ENCODE measurements at regions not wholly inside any gene's neighbourhood (a gene's known extent, or its start where the extent isn't known, plus 50 kb on each side); places are given as distances from the start of the nearest gene placed in this dataset.

DNA sequence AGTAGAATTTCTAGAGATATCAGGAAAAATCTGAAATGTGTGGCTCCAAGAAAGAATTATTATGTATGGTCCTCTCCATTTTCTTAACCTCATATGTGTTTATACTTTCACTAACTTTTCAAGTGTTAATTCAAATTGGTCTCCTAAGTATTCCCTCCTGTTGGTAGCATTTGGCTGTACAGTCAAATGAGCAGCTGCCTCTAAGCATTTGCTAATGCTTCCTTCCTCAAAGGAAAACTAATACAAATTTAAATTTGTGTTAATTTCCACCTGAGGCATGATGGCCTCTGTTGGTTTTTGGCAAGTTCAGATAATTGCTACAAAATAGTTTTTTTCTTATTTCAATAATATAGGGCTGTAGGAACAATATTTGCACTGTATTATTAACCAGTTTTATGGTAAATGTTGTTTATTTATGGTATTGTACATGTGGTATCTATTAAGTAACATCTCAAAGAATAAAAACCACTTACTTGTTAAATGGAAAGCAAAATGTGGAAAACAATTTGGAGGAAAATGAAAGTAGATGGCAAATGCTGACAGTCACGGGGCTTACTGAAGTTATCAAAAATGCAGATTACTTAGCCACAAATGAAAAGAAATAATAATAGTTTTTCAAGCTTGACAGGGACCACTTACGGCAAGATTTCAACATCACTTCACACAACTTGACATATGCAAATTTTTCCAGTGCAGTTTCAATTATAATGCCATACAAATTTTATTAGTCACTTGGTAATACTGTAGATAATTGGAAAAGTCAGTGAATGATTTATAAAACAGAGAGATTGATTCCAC is 299.3 kb upstream of the MEOX2 start:
- no peak for DNase-seq

DNA sequence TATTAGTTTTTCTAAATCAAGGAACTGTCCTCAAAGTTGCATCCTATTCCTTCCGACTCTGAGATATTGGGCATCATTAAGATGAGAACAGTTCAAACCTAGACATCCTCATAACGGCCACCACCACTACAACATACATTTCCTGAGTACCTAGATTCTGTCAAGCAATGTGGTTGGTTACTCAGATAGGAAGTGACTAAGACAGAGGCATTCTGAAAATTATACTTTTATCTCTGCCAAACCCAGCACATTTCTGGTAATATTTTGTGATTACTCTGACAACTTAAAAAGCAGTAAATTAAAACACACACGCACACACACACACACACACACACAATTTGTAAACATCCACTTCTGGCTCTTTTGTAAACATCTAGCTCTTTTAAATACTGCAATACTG is 291.2 kb upstream of the MEOX2 start:
- no peak for DNase-seq

DNA sequence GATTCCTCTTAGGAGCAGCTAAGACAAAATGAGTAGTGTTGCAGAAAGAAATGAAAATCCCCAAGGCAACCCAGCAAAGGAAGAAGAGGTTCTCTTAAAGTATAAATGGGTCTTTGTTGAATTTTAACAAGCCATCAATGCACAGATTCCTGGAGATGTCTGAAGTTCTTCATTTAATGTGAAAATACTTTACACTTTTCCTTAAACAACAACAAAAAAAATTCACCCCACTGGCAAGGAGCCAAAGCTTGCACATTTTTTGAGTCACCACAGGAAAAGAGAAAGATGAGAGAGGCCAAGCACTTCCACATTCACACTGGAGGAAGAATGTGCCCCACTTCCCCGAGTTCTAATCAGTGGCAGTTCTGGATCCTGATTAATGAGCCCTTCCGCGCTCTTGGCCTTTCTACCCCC is 286.4 kb upstream of the MEOX2 start:
- no peak for DNase-seq

DNA sequence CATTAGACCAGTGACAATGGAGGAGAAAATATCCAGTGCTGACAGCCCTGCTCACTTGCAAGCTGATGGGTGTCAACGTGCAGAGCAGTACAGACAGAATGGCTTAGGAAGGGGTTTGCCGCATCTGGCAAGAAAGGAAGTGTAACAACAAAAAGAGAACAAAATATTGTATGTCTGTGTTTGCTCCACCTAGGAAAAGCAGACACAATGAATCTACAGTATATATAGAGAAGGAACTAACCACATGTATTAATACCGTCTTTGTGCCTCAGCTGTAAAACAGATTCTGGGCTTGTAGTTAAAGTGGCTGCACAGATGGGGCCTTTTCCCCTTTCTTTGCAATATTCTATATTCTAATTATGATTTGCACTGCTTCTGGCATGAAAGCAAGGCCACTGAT is 281.1 kb upstream of the MEOX2 start:
- peak; percentile 28 for DNase-seq

DNA sequence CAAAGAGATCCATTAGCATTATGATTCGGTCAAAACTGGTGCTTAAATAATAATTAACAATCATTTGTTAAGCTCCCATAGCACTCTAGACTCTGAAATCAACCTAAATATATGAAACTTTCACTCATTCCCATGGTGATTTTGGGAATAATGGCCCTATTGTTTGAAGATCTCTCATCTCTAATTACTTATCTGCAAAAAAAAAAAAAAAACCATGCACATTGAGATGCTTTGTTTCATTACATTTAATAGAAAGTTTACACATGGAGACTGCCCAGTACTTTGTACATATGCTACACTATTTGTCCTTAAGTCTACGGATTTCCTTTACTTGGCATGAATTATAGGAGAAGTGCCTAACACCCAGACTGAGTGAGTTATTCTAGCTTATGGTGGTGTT is 280.6 kb upstream of the MEOX2 start:
- DNase-seq, result no peak

DNA sequence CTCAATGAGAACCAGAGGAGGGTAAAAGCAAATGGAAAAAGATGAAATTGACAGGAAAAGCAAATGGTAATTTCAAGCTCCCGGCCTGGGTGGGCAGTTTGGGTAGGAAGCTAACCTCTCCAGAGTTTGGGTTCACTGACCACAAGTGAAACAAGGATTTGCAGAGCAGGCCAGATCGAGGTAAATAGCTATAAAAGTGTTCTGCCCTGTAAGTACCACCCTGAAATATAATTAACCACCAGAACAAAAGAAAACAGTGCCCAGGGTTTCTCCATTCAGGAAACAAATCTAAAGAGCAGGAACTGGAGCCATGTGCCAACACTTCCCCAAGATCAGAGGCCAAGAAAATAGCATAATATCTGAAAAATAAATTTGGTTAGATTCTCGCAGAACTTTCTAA is 276.7 kb upstream of the MEOX2 start:
- DNase-seq, result no peak

DNA sequence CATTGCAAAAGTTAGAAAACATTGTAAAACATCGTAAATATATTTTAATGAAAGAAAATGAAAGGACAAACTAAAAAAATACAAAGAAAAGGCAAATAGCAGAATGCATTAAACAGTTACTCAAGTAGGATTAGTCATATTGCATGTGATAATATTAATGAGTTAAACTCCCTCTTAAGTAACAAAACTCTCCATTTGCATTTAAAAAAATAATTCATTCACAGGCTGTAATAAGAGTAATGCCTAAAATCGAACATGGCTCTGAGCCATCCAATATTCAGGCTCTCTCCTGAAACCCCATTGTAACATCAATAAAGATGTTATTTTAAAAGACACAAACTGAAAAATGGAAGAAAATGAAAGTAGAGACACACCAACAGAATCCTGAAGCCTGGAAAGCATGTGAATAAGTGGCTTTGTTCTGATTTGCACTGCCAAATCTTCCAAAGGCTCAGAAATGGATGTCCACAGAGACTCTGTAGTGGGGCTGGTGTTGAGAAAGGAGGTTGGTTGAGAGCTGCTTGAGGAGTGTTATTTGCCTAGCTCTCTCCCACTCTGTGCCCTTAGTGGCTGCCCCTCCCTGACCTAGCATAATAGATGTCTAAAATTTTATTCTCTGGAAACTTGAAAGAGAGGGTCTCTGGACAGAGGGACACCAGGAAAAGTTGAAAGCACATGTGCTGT is 268.3 kb upstream of the MEOX2 start:
- DNase-seq, result no peak

DNA sequence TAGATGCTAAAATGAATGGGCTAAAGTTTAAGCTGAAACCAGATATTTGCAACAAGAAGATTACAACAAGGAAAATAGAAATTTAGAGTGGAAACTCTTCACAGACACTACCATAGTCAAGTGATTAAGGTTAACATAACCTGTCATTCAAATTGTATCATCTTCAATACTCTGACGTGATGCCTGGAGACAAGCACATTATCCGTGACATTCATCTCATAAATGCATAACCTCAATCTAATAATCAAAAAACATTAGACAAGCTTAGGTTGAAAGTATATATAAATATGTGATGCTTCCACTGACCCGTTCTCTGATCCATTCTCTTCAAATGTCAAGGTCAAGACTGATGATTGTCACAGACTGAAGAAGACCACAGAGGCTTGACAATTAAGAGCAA is 263.8 kb upstream of the MEOX2 start:
- no peak for DNase-seq

DNA sequence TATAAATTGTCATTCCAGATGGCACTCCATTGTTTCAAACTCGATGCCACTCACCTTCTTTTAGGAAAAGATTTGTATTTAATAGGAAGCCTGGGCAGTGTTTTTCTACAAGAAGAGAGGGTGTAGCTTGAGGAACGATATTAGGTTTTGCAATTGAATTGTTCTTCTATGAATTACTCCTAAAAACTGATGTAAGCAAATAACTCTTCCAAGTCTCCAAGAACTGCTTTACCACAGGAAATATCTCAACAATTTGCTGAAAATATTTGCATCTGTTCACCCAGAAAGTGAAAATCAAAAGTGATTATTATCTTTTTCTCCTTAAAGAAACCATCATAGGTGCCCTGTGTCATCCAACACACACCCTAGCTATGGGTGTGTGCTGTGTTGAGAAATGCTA is 261.3 kb upstream of the MEOX2 start:
- no peak for DNase-seq

DNA sequence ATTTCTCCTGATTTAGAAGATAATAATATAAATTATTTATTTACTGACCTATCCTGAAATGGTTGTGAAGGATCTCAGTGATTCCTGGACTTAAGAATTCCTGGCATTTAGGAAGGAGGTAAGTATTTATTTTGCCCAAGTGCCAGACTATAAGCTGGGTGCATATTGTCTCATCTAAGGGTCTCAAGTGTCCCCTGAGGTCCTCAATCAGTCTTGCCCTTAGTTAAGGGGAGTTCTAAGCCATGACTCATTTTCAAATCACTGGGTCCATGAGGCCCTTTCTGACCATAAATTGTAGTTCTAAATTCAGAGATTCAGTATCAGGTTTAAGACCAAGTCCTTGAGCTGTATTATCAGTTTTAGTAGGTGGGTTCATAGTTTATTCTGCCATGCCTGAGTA is 251.6 kb upstream of the MEOX2 start:
- DNase-seq, result no peak

DNA sequence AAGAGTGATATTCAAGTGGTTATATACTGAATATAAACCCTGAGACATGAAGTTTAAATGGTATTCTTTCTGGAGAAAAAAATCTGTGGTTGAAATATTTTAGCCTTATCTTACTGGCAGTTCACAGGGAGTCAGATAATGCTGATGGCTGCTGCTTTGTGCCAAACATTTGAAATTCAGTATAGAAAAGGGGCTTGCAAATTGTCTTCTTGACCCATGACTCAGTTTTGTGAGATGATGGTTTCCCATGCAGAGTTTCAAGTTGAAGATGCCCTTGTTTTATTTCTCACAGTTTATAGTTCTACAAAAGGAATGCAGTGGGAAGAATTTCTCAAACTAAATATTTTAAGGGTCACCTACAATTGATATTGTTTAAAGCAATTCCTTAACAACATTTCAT is 251.1 kb upstream of the MEOX2 start:
- DNase-seq, result no peak

DNA sequence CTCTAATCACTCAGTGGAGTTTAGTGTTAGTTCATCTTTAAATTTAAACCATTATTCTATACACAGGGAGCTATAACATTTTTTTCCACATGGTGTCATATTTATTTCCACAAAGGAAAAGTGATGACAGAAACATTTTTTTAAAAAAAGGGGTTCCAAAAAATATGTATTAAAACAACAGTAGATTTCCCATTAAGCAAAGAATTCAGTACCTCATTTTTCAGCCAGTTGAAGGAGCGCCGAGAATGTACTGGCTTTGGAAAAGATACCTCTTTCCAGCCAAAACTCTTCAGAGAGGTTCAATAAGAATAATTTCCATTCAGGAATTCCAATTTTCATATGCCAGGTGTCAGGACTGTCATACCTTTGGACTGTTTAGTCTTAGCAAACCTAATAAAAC is 250.5 kb upstream of the MEOX2 start:
- DNase-seq, result no peak

DNA sequence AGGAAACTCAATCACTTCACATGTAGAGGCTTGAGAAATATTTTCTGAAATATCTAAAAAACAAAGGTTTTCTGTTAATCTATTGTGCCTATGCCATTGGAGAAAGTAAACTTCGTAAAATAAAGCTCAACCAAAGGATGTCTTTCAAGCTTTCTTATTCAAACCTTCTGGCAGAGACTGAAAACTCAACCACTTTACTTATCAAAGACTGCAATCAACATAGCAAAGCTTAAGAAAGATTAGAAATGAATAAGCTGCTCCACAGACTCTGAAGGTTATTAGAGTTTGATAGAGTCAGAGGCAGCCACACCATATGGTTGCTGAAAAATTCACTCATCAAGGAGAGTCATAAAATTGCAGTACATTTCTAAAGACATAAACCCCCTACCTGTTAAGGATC is 245.8 kb upstream of the MEOX2 start:
- DNase-seq, result no peak

DNA sequence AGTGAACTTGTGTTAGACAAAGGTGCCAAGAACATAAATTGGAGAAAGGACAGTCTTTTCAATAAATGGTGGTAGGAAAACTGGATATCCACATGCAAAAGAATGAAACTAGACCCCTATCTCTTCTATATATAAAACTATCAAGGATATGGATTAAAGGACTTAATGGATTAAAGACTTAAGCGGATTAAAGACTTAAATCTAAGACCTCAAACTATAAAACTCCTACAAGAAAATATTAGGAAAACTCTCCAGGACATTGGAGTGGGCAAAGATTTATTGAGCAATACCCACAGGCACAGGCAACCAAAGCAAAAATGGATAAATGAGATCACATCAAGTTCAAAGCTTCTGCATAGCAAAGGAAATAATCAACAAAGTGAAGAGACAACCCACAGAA is 242.9 kb upstream of the MEOX2 start:
- DNase-seq, result no peak

DNA sequence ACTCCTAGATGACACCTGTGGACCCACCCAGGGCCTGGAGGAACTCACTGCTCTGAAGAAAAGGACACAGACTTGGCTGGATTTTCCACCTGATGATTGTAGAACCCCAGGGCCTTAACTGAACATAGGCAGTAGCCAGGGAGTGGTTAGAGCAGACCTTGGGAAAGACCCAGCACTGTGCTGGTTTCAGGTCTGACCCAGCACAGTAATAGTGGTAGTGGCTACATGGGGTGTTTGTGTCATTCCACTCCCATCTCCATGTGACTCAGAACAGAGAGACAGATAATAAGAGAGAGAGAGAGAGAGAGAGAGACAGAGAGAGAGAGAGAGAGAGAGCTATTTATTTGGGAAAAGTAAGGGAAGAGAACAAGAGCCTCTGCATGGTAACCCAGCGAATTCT is 239.1 kb upstream of the MEOX2 start:
- no peak for DNase-seq

DNA sequence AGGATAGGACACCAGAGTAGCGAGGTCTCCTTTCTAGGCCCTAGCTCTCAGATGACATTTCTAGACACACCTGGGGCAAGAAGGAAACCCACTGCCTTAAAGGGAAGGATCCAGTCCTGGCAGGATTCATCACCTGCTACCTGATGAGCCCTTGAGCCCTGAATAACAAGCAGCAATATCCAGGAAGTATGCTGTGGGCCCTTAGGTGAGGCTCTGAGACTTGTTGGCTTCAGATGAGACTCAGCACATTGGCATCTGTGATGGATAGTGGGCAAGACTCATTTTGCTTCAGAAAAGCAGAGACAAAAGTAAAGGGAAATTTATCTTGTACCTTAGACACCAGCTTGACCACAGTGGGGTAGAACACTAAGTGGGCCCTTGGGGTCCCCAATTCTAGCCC is 238.4 kb upstream of the MEOX2 start:
- DNase-seq, result no peak

DNA sequence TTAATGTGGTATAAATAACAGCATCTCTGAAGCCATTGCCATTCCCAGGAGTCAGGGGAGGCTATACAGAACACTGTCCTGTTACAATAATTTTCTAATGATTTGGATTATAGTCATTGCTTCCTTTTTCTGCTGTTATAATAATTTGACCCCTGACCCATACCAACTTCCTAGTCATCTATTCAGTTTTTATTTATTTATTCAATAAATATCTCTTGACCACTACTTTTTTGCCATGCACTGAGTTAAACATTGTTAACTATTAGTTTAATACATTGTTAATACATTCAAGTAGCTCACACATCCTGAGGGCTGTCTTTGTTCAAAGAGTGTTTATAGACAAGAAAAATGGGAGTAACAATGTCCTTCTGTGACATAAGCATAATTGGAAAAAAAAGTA is 235.5 kb upstream of the MEOX2 start:
- no peak for DNase-seq

DNA sequence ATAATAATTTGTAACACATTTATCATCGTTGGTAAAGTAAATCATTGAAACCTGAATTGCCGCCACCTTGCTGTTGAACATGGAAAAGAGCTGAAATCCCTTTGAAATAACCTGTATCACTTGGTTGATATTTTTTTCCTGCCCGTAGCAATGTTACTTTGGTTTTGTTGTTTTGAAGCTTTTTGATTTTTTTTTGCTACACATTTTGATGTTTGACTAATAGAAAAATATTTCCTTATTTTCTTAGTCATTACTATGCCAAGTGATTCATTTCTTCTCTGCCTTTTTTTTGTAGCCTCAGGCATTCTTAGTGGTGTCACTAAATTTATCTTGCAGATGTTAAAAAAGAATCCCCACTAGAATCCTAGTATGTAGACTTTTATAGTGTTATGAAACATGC is 235.1 kb upstream of the MEOX2 start:
- no peak for DNase-seq

DNA sequence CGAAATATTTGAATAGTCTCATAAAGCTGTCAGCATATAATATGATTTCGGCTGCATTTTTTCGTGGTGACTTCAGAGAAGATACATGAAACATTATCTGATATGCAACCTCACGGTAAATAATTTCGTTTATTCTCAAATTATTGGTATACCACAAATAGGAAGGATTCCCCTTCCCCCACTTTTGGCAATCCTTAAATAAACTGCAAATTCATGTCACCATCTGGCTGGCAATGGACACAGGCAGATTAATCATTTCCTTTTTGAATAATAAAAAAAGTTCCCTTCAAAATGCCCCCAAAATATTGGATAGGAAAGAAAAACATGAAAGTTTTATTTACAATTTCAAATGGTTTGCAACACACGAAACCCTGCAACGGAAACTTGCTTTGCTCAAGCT is 234.5 kb upstream of the MEOX2 start:
- DNase-seq, result no peak

DNA sequence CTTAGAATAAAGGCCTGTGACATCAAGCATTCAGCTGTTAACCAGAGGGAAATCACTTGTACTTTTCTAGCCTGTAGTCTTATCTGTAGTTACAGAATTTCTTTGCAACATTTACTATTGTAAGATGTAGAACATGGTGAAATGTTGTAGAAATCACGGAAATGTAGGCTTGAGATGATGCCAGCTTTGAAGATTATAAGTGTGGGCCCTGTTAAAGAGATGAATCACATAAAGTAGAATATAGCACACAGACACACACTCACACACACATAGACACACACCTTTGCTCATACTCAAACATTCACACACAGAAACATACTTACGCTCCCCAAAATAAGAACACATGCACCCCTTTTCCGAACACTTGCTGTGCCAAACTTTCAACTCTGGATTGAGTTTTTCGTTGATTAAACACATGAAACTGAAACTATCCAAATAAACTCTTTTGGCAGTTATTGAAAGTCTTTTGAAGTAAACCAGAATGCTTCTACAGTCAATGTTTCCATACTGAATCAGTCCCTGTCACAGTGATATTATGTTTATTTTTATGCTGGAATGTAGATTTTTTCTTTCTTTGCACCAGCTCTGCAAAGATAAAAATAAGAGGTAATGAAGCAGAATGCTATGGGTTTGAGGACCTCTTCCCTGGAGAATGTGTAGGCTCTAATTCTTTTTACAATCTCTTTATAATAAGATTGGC is 230.3 kb upstream of the MEOX2 start:
- no peak for DNase-seq

DNA sequence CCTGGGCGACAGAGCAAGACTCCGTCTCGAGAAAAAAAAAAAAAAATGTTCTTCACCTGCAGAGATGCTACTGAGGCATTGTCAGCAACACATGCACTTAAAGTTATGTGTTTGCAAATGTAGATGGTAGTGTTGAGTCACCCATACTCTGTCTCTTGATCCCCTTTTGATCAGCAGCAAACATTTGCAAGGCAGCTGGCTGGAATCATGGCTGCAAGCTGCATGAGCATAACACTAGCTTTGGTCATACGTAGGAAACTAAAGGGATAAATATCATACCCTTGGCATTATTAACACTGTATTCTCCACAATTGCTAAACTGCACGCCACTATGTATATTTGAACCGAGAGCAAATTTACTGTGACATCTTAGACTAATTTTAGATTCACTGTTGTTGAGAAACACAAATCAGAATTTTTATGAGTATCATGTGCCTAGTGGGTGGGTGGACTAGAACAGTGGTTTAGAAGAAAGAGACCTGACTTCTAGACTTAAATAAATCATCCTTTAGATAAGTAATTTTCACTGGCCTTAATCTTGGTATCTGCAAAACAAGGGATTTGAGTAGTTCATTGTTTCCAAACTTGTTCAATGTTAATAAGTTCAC is 229.3 kb upstream of the MEOX2 start:
- DNase-seq, result no peak

DNA sequence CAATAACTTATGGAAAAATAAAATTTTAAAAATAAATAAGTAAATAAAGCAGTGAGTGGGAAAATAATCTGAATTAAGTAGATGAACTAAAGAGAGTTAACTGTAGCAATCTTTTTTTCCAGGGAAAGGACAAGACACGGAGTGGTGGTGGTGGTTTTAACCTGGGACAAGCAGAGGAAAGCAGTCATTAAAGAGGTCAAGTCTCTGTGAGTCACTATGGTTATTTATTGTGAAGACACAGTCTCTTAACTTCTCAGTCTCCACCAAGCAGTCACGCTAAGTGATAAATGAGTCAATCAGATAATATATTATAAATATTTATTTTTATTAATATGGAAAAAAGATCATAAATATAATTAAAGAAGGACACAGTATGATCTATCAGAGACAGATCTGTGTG is 228.1 kb upstream of the MEOX2 start:
- no peak for DNase-seq

DNA sequence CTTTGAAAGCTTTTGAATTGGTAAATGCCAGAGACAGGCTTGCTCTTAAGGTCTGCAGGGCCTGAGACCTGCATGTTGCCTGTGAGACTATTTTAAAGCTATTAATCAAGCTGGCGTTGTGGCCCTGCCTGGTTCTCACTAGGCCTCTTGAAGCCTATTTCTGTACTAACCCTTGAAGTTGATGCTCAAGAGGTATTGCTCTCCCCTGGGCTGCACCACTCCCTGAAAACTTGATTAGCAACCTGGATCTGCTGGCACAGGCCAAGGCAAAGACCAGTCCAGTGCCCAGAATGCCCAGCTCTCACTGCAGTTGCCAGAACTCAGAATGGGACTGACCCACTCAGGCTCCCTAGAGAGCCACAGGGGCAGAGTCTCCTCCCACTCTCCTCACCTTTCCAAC is 220.0 kb upstream of the MEOX2 start:
- no peak for DNase-seq
